ENCODE measurements at regions not wholly inside any gene's neighbourhood (a gene's known extent, or its start where the extent isn't known, plus 50 kb on each side); places are given as distances from the start of the nearest gene placed in this dataset.

DNA sequence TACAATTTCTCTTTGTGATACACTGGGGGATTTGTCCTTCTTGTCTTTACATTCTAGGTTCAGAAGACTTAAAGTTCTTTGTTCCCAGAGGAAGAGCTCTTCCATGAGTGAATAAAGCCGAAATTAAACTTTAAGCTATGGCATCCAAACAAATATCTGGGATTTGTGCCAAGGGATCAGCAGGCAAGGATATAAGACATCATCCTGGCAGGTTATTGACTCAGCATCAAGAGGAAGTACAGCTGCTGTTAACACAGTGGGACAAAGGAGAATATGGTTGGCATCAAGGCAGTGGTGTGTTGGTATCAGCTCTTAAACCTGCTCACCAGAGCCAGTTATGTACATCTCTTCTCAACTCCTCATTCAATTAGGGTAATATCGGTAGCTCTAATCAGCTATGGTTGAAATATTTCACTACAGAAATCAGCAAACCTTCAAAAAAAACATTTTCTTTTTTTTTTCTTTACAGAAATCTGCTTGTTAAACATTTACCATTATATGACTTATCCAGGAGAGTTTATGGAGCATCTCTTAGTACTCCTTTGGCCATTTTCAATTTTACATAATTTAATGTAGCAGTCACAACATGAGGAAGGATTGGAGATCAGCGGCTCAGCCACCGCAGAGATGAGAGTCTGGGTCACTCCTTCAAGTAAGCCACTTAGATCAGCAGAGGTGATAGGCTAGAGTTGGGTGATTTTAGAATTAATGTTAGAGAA lies 1198.6 kb upstream of the EPHA6 start:
- TF ChIP-seq ELF4 (IDR thresholded peaks at IDR 0.05) (no peak), ARNT (IDR thresholded peaks at IDR 0.05) (no peak), NFRKB (IDR thresholded peaks at IDR 0.05) (no peak), SUZ12 (IDR thresholded peaks at IDR 0.05) (no peak), ZNF384 (IDR thresholded peaks at IDR 0.05) (no peak), FOXK2 (IDR thresholded peaks at IDR 0.05) (no peak), TARDBP (IDR thresholded peaks at IDR 0.05) (no peak), BHLHE40 (IDR thresholded peaks at IDR 0.05; ENCODE audit: borderline replicate concordance) (no peak), LEF1 (IDR thresholded peaks at IDR 0.05; ENCODE audit: borderline replicate concordance) (no peak), CTBP1 (IDR thresholded peaks at IDR 0.05; ENCODE audit: borderline replicate concordance) (no peak), FOXM1 (IDR thresholded peaks at IDR 0.05; ENCODE audit: borderline replicate concordance) (no peak), SP1 (IDR thresholded peaks at IDR 0.05) (no peak), FOXA1 (IDR thresholded peaks at IDR 0.05) (no peak), HDGF (IDR thresholded peaks at IDR 0.05; ENCODE audit: borderline replicate concordance) (no peak)
- TF ChIP-seq, protein P1, sequence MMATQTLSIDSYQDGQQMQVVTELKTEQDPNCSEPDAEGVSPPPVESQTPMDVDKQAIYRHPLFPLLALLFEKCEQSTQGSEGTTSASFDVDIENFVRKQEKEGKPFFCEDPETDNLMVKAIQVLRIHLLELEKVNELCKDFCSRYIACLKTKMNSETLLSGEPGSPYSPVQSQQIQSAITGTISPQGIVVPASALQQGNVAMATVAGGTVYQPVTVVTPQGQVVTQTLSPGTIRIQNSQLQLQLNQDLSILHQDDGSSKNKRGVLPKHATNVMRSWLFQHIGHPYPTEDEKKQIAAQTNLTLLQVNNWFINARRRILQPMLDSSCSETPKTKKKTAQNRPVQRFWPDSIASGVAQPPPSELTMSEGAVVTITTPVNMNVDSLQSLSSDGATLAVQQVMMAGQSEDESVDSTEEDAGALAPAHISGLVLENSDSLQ (IDR thresholded peaks at IDR 0.05): no peak
- POLR2A ChIA-PET: no interaction called here
- CTCF ChIA-PET: no interaction called here
- no peak for DNase-seq (ENCODE audit: extremely low spot score)

- ChIA-PET POLR2A (no interaction called here), CTCF (no interaction called here)
- no peak for DNase-seq (ENCODE audit: extremely low spot score)
- TF ChIP-seq FOXA1 (IDR thresholded peaks at IDR 0.05): no peak
- TF ChIP-seq L3MBTL2 (conservative IDR thresholded peaks at IDR 0.05): no peak
- no peak for TF ChIP-seq ELF4 (IDR thresholded peaks at IDR 0.05)
- no peak for TF ChIP-seq CTBP1 (IDR thresholded peaks at IDR 0.05; ENCODE audit: borderline replicate concordance)
- TF ChIP-seq LEF1 (IDR thresholded peaks at IDR 0.05; ENCODE audit: borderline replicate concordance): no peak
- TF ChIP-seq ZNF384 (IDR thresholded peaks at IDR 0.05): no peak
- TF ChIP-seq HDGF (IDR thresholded peaks at IDR 0.05; ENCODE audit: borderline replicate concordance): no peak
- TF ChIP-seq TARDBP (IDR thresholded peaks at IDR 0.05): no peak
- TF ChIP-seq SUZ12 (IDR thresholded peaks at IDR 0.05): no peak
- no peak for TF ChIP-seq ARNT (IDR thresholded peaks at IDR 0.05)
- TF ChIP-seq NFRKB (IDR thresholded peaks at IDR 0.05): no peak
- TF ChIP-seq, protein P1 (IDR thresholded peaks at IDR 0.05): no peak
- TF ChIP-seq SP1 (IDR thresholded peaks at IDR 0.05): no peak
- TF ChIP-seq BHLHE40 (IDR thresholded peaks at IDR 0.05; ENCODE audit: borderline replicate concordance): no peak
- no peak for TF ChIP-seq FOXK2 (IDR thresholded peaks at IDR 0.05)
- no peak for TF ChIP-seq FOXM1 (IDR thresholded peaks at IDR 0.05; ENCODE audit: borderline replicate concordance)
Observed at GRCh38 chr3:95626107-95626506, 1188.3 kb upstream of the EPHA6 start.

GRCh38 chr3:95627293-95627692 lies 1187.1 kb upstream of the EPHA6 start:
- no peak for TF ChIP-seq SUZ12 (IDR thresholded peaks at IDR 0.05)
- TF ChIP-seq FOXA1 (IDR thresholded peaks at IDR 0.05): no peak
- no peak for TF ChIP-seq HDGF (IDR thresholded peaks at IDR 0.05; ENCODE audit: borderline replicate concordance)
- TF ChIP-seq FOXM1 (IDR thresholded peaks at IDR 0.05; ENCODE audit: borderline replicate concordance): no peak
- TF ChIP-seq FOXK2 (IDR thresholded peaks at IDR 0.05): no peak
- TF ChIP-seq CTBP1 (IDR thresholded peaks at IDR 0.05; ENCODE audit: borderline replicate concordance): no peak
- no peak for TF ChIP-seq ELF4 (IDR thresholded peaks at IDR 0.05)
- no peak for TF ChIP-seq BHLHE40 (IDR thresholded peaks at IDR 0.05; ENCODE audit: borderline replicate concordance)
- ChIA-PET CTCF (no interaction called here), POLR2A (no interaction called here)
- DNase-seq (ENCODE audit: extremely low spot score): no peak

DNA sequence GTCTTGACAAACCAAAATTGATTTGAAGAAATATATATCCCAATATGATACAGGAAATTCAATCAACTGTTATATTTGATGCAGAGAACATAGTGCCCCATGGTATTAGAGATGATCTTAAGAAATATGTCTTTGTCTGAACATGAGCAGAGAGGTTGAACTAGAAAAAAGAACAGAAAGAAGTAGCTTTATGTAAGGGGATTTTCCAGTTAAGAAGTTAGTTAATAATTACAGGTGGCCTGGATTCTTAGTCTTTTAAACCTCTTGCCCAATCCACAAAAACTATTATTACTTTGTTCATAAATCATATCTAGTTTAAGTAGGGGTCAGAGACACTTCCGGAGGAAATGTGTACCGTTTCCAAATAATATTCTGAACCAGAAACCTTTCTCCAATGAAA lies 1186.7 kb upstream of the EPHA6 start:
- ChIA-PET POLR2A (no interaction called here), CTCF (no interaction called here)
- no peak for DNase-seq (ENCODE audit: extremely low spot score)
- TF ChIP-seq L3MBTL2 (conservative IDR thresholded peaks at IDR 0.05) (no peak), LEF1 (IDR thresholded peaks at IDR 0.05; ENCODE audit: borderline replicate concordance) (no peak), ELF4 (IDR thresholded peaks at IDR 0.05) (no peak), FOXM1 (IDR thresholded peaks at IDR 0.05; ENCODE audit: borderline replicate concordance) (no peak), CTBP1 (IDR thresholded peaks at IDR 0.05; ENCODE audit: borderline replicate concordance) (no peak), SP1 (IDR thresholded peaks at IDR 0.05) (no peak), ZNF384 (IDR thresholded peaks at IDR 0.05) (no peak), BHLHE40 (IDR thresholded peaks at IDR 0.05; ENCODE audit: borderline replicate concordance) (no peak), TARDBP (IDR thresholded peaks at IDR 0.05) (no peak), SUZ12 (IDR thresholded peaks at IDR 0.05) (no peak), ARNT (IDR thresholded peaks at IDR 0.05) (no peak), FOXA1 (IDR thresholded peaks at IDR 0.05) (no peak), FOXK2 (IDR thresholded peaks at IDR 0.05) (no peak), HDGF (IDR thresholded peaks at IDR 0.05; ENCODE audit: borderline replicate concordance) (no peak)
- TF ChIP-seq, protein P1 (IDR thresholded peaks at IDR 0.05): no peak

DNA sequence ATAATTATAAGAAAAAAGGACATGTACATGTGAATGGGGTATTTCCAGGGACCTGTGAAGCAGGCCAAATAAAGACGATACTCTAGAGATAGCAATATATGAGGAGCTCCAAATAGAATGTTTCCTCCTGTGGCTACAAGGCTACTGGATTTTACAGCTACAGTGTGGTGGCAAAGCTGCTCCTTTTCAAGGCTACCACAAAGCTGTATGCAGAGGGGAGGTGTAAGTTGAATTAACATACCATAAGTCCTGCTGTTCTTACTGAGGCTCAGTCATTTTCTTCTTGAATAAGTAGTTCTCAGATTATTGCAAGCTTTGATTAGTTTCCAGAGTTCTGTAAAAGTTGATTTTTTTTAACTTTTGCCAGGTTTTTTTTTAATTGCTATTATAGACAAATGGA lies 1184.6 kb upstream of the EPHA6 start:
- no peak for DNase-seq (ENCODE audit: extremely low spot score)
- ChIA-PET POLR2A (no interaction called here), CTCF (no interaction called here)
- TF ChIP-seq NFRKB (IDR thresholded peaks at IDR 0.05) (no peak), FOXA1 (IDR thresholded peaks at IDR 0.05) (no peak), ARNT (IDR thresholded peaks at IDR 0.05) (no peak), L3MBTL2 (conservative IDR thresholded peaks at IDR 0.05) (no peak), TARDBP (IDR thresholded peaks at IDR 0.05) (no peak)

DNA sequence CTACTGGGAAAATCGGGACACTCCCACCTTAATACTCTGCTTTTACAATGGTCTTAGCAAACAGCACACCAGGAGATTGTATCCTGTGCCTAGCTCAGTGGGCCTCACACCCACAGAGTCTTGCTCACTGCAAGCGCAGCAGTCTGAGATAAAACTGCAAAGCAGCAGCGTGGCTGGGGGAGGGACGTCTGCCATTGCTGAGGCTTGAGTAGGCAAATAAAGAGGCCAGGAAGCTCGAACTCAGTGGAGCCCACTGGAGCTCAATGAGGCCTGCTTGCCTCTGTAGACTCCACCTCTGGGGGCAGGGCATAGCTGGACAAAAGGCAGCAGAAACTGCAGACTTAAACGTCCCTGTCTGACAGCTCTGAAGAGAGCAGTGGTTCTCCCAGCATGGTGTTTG lies 1169.1 kb upstream of the EPHA6 start:
- POLR2A ChIA-PET: no interaction called here

More for the DNA sequence above, 1169.1 kb upstream of the EPHA6 start:
- CTCF ChIA-PET: no interaction called here
- DNase-seq (ENCODE audit: extremely low spot score): no peak
- TF ChIP-seq BHLHE40 (IDR thresholded peaks at IDR 0.05; ENCODE audit: borderline replicate concordance) (no peak), TARDBP (IDR thresholded peaks at IDR 0.05) (no peak), CTBP1 (IDR thresholded peaks at IDR 0.05; ENCODE audit: borderline replicate concordance) (no peak), FOXM1 (IDR thresholded peaks at IDR 0.05; ENCODE audit: borderline replicate concordance) (no peak), NFRKB (IDR thresholded peaks at IDR 0.05) (no peak), SUZ12 (IDR thresholded peaks at IDR 0.05) (no peak), HDGF (IDR thresholded peaks at IDR 0.05; ENCODE audit: borderline replicate concordance) (no peak), LEF1 (IDR thresholded peaks at IDR 0.05; ENCODE audit: borderline replicate concordance) (no peak)
